Endothelial cell (in vitro differentiated cells): ENCODE measurements at regions not wholly inside any gene's neighbourhood (a gene's known extent, or its start where the extent isn't known, plus 50 kb on each side); places are given as distances from the start of the nearest gene placed in this dataset.

Experiments used
- DNase-seq: peaks from one replicate; pipeline ENCODE4 v3.0.0; 2021; ENCODE audit warnings: low spot score
- H3K27ac Mint-ChIP-seq: one replicate; pipeline ENCODE4 v1.8.0; 2021; ENCODE audit warnings: mixed read lengths, inconsistent platforms; ENCODE audit not compliant: unreplicated experiment
- H3K27me3 Mint-ChIP-seq: one replicate; pipeline ENCODE4 v1.8.0; 2021; ENCODE audit warnings: mild to moderate bottlenecking, moderate library complexity, mixed read lengths, inconsistent platforms; ENCODE audit not compliant: unreplicated experiment
- H3K36me3 Mint-ChIP-seq: one replicate; pipeline ENCODE4 v1.8.0; 2021; ENCODE audit warnings: mild to moderate bottlenecking, low read depth, mixed read lengths, inconsistent platforms; ENCODE audit not compliant: unreplicated experiment
- H3K4me1 Mint-ChIP-seq: one replicate; pipeline ENCODE4 v1.8.0; 2021; ENCODE audit warnings: mild to moderate bottlenecking, mixed read lengths, inconsistent platforms; ENCODE audit not compliant: unreplicated experiment
- H3K4me3 Mint-ChIP-seq: one replicate; pipeline ENCODE4 v1.8.0; 2021; ENCODE audit warnings: mild to moderate bottlenecking, mixed read lengths, inconsistent platforms; ENCODE audit not compliant: unreplicated experiment
- H3K9me3 Mint-ChIP-seq: one replicate; pipeline ENCODE4 v1.8.0; 2021; ENCODE audit warnings: mixed read lengths, inconsistent platforms; ENCODE audit not compliant: unreplicated experiment
- TF ChIP-seq, protein P1 (sequence below): fragments of 200-600 bp; sonication (generic); IDR thresholded peaks from one replicate; pipeline ENCODE4 v1.5.0; 2021; ENCODE audit warnings: antibody characterized with exemption; ENCODE audit not compliant: unreplicated experiment

DNA sequence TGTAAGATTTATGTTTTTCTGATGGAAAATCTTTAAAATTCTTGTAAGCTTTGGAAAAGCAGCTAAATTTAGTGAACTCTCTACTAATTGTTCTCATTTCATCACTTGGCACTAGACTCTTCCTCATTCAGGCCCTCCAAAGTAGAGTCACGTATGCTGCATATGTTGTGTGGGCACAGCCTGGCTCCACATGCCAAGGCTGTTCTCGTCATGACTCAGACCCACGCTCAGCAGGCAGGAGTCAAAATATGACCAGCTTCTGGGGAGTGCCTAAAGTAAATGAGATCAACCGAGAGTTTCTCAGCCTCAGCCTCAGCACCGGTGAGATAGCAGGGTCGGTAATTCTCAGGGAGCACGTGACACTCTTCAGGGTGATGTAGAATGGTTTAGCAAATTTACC is 1672.9 kb downstream of the REEP3 start:
- Mint-ChIP-seq H3K4me3 (no peak overlapping the region), H3K4me1 (no peaks in the 10 kb centered on the region), H3K9me3 (no peaks in the 10 kb centered on the region), H3K27ac (no peak overlapping the region), H3K36me3 (no peaks in the 10 kb centered on the region), H3K27me3 (no peaks in the 10 kb centered on the region)
- DNase-seq = no peak
- TF ChIP-seq, protein P1, sequence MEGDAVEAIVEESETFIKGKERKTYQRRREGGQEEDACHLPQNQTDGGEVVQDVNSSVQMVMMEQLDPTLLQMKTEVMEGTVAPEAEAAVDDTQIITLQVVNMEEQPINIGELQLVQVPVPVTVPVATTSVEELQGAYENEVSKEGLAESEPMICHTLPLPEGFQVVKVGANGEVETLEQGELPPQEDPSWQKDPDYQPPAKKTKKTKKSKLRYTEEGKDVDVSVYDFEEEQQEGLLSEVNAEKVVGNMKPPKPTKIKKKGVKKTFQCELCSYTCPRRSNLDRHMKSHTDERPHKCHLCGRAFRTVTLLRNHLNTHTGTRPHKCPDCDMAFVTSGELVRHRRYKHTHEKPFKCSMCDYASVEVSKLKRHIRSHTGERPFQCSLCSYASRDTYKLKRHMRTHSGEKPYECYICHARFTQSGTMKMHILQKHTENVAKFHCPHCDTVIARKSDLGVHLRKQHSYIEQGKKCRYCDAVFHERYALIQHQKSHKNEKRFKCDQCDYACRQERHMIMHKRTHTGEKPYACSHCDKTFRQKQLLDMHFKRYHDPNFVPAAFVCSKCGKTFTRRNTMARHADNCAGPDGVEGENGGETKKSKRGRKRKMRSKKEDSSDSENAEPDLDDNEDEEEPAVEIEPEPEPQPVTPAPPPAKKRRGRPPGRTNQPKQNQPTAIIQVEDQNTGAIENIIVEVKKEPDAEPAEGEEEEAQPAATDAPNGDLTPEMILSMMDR = no peak

DNA sequence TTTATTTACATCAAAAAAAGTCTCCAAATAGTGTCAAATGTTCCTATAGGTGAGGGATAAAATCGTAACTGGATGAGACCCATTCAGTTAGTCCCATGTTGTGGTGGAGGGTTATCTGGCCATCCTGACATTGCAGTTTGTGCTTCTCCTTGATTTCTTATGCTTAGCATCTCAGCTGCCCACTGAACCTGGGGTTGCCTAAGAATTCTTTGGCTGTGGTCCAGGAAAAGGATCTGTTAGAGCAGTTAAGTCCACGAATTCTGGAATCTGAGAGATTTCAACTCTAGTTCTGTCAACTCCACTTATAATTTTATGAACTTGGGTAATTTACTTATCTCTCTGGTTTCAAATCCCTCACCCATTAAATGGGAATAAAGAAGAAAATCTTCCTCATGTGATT is 1673.4 kb downstream of the REEP3 start:
- H3K36me3 Mint-ChIP-seq = no peaks in the 10 kb centered on the region
- H3K27me3 Mint-ChIP-seq = no peaks in the 10 kb centered on the region
- DNase-seq = no peak
- H3K27ac Mint-ChIP-seq = no peak overlapping the region
- no peaks in the 10 kb centered on the region for H3K9me3 Mint-ChIP-seq
- H3K4me1 Mint-ChIP-seq = no peaks in the 10 kb centered on the region
- H3K4me3 Mint-ChIP-seq = no peak overlapping the region
- TF ChIP-seq, protein P1 = no peak

DNA sequence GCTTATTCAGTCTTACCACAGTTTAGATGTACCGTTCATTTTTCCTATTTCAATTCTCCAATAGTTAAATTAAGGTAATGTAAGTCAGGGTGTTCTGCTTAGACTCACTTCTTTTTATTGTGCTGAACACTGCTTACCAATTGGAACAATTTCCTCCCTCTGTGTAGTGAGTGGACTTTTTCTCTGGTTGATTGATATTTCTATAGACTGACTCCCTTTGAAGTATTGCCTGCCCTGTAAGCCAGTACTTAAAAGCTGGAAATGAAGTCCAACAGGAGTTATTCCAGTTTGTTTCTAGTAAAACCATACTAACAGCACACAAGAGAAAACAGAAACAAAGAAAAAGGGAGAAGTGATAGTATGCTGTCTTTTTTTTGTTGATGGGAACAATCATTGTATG is 1674.9 kb downstream of the REEP3 start:
- H3K9me3 Mint-ChIP-seq = no peaks in the 10 kb centered on the region
- no peak for DNase-seq
- H3K27ac Mint-ChIP-seq = no peak overlapping the region
- TF ChIP-seq, protein P1 = no peak
- H3K4me1 Mint-ChIP-seq = no peaks in the 10 kb centered on the region
- no peak overlapping the region for H3K4me3 Mint-ChIP-seq
- no peaks in the 10 kb centered on the region for H3K27me3 Mint-ChIP-seq
- H3K36me3 Mint-ChIP-seq = no peaks in the 10 kb centered on the region

DNA sequence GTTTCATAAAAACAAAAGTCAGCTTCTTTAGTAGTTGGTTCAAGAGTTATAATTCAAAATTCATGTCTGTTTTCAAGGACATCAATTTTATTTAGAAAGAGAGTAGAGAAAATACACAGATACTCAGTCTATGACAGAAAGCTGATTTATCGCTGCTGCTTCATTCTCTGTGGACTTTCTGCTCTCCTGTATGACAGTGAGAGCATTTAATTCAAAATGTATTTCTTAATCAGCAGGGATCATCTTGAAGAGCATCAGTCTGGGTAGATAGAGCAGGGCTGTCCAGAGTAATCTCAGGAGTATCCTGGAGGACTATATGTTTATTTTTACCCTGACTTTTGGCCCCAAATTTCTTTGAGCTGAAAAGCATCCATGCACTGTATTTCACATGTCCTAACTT is 1676.7 kb downstream of the REEP3 start:
- TF ChIP-seq, protein P1 = no peak
- H3K27me3 Mint-ChIP-seq = no peaks in the 10 kb centered on the region
- H3K36me3 Mint-ChIP-seq = no peaks in the 10 kb centered on the region
- H3K4me3 Mint-ChIP-seq = no peak overlapping the region
- H3K27ac Mint-ChIP-seq = no peak overlapping the region
- H3K9me3 Mint-ChIP-seq = no peaks in the 10 kb centered on the region
- no peaks in the 10 kb centered on the region for H3K4me1 Mint-ChIP-seq
- no peak for DNase-seq

DNA sequence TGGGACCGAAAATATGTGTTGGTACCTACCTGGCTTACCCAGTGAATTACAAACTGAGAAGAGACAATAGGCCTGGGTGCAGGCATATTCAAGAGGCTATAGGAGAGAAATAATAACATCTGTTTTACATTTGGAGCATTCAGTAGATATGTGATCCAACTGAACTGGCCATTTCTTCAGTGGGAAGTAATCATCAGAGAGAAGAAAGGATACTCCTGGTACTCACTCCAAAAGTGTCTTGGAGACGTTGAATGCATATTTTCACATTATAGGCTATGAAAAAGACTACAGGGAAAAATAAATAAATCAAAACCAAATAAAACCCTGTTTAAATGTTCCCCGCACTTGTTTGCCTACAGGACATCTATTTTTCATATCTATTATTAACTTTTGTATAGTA is 1680.3 kb downstream of the REEP3 start:
- no peaks in the 10 kb centered on the region for H3K4me1 Mint-ChIP-seq
- no peaks in the 10 kb centered on the region for H3K36me3 Mint-ChIP-seq
- H3K9me3 Mint-ChIP-seq = no peaks in the 10 kb centered on the region
- TF ChIP-seq, protein P1 = no peak
- no peak overlapping the region for H3K27ac Mint-ChIP-seq
- no peak overlapping the region for H3K4me3 Mint-ChIP-seq
- peaks cover 2% of the 10 kb centered on the region for H3K27me3 Mint-ChIP-seq
- DNase-seq = no peak
